B cell (primary cell): ENCODE measurements at regions not wholly inside any gene's neighbourhood (a gene's known extent, or its start where the extent isn't known, plus 50 kb on each side); places are given as distances from the start of the nearest gene placed in this dataset.

Experiments
- ATAC-seq: fragments of 200-7000 bp; cut with Tn5 transposase; one replicate; pipeline ENCODE4 v1.10.0; 2021; ENCODE audit warnings: low read depth, mild to moderate bottlenecking, moderate number of reproducible peaks, moderate library complexity
- CTCF ChIA-PET: fragments of 350-600 bp; sonication (Branson Sonifier 250); formaldehyde crosslinking; loops from one replicate; lab custom pipeline; 2021; ENCODE audit warnings: antibody characterized with exemption, inconsistent platforms; lab: Charles Lee
- POLR2A ChIA-PET: fragments of 350-600 bp; sonication (Branson Sonifier 250); formaldehyde crosslinking; loops from one replicate; lab custom pipeline; 2021; ENCODE audit warnings: antibody characterized with exemption; lab: Charles Lee
- DNase-seq: peaks from one replicate; pipeline ENCODE4 v3.0.0; 2013
- H2AFZ ChIP-seq: 2 replicates; pipeline ENCODE4 v1.6.1; 2012; ENCODE audit warnings: mild to moderate bottlenecking, low read depth, low read length; ENCODE audit not compliant: insufficient read depth, poor library complexity, severe bottlenecking
- H3K27ac ChIP-seq, 2 donors: 1 replicate in 1 of 2; 2 replicates in 1 of 2; pipeline ENCODE4 v1.5.1; 2012 to 2013; ENCODE audit warnings: low read length in 2 of 2, mild to moderate bottlenecking in 2 of 2, moderate library complexity in 1 of 2
- H3K27me3 ChIP-seq, 4 experiments: fragments of 200-600 bp in 1 of 4; sonication (generic) in 1 of 4; replicated peaks in 1 of 4; 1 replicate in 2 of 4; 2 replicates in 2 of 4; pipeline versions ENCODE4 v1.6.1 to v1.7.0; 2013 to 2016; ENCODE audit warnings: low read length in 3 of 4, mild to moderate bottlenecking in 2 of 4, mixed read lengths in 1 of 4, moderate library complexity in 1 of 4; ENCODE audit not compliant: insufficient read depth in 4 of 4, control insufficient read depth in 3 of 4; ENCODE audit errors: control extremely low read depth in 1 of 4
- H3K36me3 ChIP-seq, 2 experiments: replicated peaks in 1 of 2; 1 replicate in 1 of 2; 2 replicates in 1 of 2; pipeline versions ENCODE4 v1.6.1 to v1.7.1; 2013; ENCODE audit warnings: low read length in 1 of 2; ENCODE audit not compliant: insufficient read depth in 2 of 2, control insufficient read depth in 1 of 2; ENCODE audit errors: control extremely low read depth in 1 of 2, extremely low read depth in 1 of 2
- H3K4me1 ChIP-seq, 2 donors: fragments of 200-600 bp in 1 of 2; sonication (generic) in 1 of 2; 1 replicate in 1 of 2; 2 replicates in 1 of 2; pipeline versions ENCODE4 v1.5.1 to v1.6.1; 2013 to 2017; ENCODE audit warnings: low read length in 2 of 2; ENCODE audit not compliant: control insufficient read depth in 2 of 2, insufficient read depth in 2 of 2
- H3K4me2 ChIP-seq: replicated peaks from 2 replicates; pipeline ENCODE3; 2012; ENCODE audit warnings: mild to moderate bottlenecking, low read depth, low read length; ENCODE audit not compliant: poor library complexity, severe bottlenecking
- H3K4me3 ChIP-seq, 5 experiments: fragments of 200-600 bp in 1 of 5; sonication (generic) in 1 of 5; 1 replicate in 3 of 5; 2 replicates in 2 of 5; pipeline versions ENCODE4 v1.5.1 to v1.7.0; 2011 to 2016; ENCODE audit warnings: low read length in 4 of 5, mild to moderate bottlenecking in 4 of 5, low read depth in 2 of 5, control low read depth in 1 of 5, moderate library complexity in 1 of 5; ENCODE audit not compliant: insufficient read depth in 1 of 5; ENCODE audit errors: control extremely low read depth in 1 of 5, extremely low read depth in 1 of 5
- H3K79me2 ChIP-seq: fragments of 200-600 bp; sonication (generic); one replicate; pipeline ENCODE4 v1.6.0; 2016; ENCODE audit warnings: low read length; ENCODE audit not compliant: control insufficient read depth, insufficient read depth
- H3K9ac ChIP-seq: fragments of 200-600 bp; sonication (generic); 2 replicates; pipeline ENCODE4 v1.6.1; 2017; ENCODE audit warnings: mild to moderate bottlenecking, low read length, moderate library complexity
- H3K9me3 ChIP-seq, 3 donors: one replicate each; pipeline versions ENCODE4 v1.6.1 to v1.7.1; 2013; ENCODE audit warnings: low read length in 2 of 3; ENCODE audit not compliant: control insufficient read depth in 2 of 3, insufficient read depth in 1 of 3; ENCODE audit errors: control extremely low read depth in 1 of 3
- H4K20me1 ChIP-seq: 2 replicates; pipeline ENCODE4 v1.6.0; 2012; ENCODE audit warnings: mild to moderate bottlenecking, low read length; ENCODE audit not compliant: insufficient read depth, control insufficient read depth, poor library complexity, severe bottlenecking
- H3K27ac Mint-ChIP-seq: one replicate; pipeline ENCODE4 v1.8.0; 2021; ENCODE audit warnings: mixed read lengths
- H3K27me3 Mint-ChIP-seq: one replicate; pipeline ENCODE4 v1.8.0; 2021; ENCODE audit warnings: mixed read lengths
- H3K4me1 Mint-ChIP-seq: one replicate; pipeline ENCODE4 v1.8.0; 2021; ENCODE audit warnings: mixed read lengths
- H3K4me3 Mint-ChIP-seq: one replicate; pipeline ENCODE4 v1.8.0; 2021; ENCODE audit warnings: mixed read lengths
- H3K9me3 Mint-ChIP-seq: one replicate; pipeline ENCODE4 v1.8.0; 2022; ENCODE audit warnings: mixed read lengths; ENCODE audit not compliant: insufficient read depth
- EZH2 ChIP-seq: IDR thresholded peaks from 2 replicates; pipeline ENCODE4 v1.6.1; 2012; ENCODE audit warnings: borderline replicate concordance, low read depth, mild to moderate bottlenecking, moderate library complexity, low read length; ENCODE audit not compliant: insufficient read depth, poor library complexity, severe bottlenecking
- whole genome bisulfite sequencing: methylation state at CpG from one replicate; pipeline ENCODE4 v1.1.5; 2013; ENCODE audit warnings: missing lambda C conversion rate; ENCODE audit not compliant: insufficient coverage; 5-methylcytosine and 5-hydroxymethylcytosine counted together
- intact Hi-C: fragments of 100-400 bp; cut with micrococcal nuclease; formaldehyde crosslinking; loops from one replicate; pipeline ENCODE4 v1.10.0; 2022
- TF ChIP-seq, protein P1 (sequence below): fragments of 200-600 bp; IDR thresholded peaks from one replicate; pipeline ENCODE4 v1.8.0; 2022; ENCODE audit warnings: antibody characterized with exemption, mild to moderate bottlenecking

DNA sequence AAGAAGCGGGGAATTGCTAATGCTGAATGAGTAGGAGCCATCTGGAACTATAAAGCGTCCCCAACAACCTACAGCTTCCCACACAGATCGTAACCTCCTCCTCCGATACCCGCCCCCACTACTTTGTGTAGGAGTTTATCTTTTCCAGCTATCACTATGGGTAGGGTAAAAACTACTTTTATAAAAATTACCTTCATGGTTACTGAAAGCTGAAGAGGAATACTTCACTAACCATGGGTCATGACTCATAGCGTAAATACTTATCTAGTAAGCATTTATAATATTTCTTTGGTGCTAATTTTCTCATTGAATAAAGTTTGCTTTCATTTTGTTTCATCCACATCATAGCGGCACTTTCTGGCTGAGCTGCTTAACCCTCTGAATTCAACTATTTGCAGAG, 79.4 kb upstream of the TNIP3 start:
- Histone ChIP-seq H3K27me3 (no peaks in the 10 kb centered on the region), H3K4me2 (no peak overlapping the region), H3K36me3 (no peaks in the 10 kb centered on the region), H3K27ac (no peak overlapping the region), H2AFZ (peak overlapping the region; percentile 29), H4K20me1 (no peaks in the 10 kb centered on the region), H3K4me3 (no peak overlapping the region), H3K4me1 (no peaks in the 10 kb centered on the region), H3K9me3 (no peaks in the 10 kb centered on the region), H3K79me2 (no peaks in the 10 kb centered on the region), H3K9ac (no peak overlapping the region)
- DNase-seq (no peak), ATAC-seq (no peak)
- Mint-ChIP-seq H3K27ac (no peak overlapping the region), H3K4me1 (peaks cover 2% of the 10 kb centered on the region), H3K4me3 (peak overlapping the region; percentile 38), H3K27me3 (no peaks in the 10 kb centered on the region), H3K9me3 (no peaks in the 10 kb centered on the region)
- ChIA-PET CTCF (interaction anchor here (0.7 kb wide), 1 partner anchor 11 kb away, joined by 3 read pairs; no protein-coding TSS in a partner anchor), POLR2A (no interaction called here)
- WGBS, result no CpG with 5 or more reads among the region's 7 CpGs
- intact Hi-C loops, result no loop called here
- no peak for TF ChIP-seq EZH2
- TF ChIP-seq, protein P1, sequence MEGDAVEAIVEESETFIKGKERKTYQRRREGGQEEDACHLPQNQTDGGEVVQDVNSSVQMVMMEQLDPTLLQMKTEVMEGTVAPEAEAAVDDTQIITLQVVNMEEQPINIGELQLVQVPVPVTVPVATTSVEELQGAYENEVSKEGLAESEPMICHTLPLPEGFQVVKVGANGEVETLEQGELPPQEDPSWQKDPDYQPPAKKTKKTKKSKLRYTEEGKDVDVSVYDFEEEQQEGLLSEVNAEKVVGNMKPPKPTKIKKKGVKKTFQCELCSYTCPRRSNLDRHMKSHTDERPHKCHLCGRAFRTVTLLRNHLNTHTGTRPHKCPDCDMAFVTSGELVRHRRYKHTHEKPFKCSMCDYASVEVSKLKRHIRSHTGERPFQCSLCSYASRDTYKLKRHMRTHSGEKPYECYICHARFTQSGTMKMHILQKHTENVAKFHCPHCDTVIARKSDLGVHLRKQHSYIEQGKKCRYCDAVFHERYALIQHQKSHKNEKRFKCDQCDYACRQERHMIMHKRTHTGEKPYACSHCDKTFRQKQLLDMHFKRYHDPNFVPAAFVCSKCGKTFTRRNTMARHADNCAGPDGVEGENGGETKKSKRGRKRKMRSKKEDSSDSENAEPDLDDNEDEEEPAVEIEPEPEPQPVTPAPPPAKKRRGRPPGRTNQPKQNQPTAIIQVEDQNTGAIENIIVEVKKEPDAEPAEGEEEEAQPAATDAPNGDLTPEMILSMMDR, result no peak

DNA sequence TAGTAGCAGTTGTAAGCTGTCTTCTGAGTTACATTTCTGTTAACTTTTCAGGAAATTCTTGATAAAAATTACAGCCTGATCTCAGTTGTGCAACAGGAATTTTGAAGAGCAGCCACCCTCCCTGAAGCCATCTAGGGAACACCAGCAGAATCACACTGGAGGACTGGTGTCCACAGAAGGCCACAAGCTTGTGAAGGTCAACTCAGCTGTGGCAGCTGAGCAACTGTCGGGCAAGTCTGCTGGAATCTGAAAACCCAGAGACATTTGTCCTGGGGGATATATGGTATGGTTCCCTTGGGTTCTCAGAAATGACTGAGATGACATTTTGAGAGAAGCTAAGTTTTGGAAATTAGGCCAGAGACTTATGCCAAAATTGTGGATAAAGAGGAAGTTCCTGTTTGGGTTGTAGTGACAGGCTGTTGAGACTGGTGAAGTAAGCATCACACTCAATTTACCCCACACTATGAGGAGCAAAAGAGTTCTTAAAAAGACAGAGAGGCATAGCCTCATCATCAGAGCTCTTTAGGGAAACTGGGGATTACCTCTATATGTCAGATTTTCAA, 78.1 kb upstream of the TNIP3 start:
- Mint-ChIP-seq H3K4me1 (peaks cover 2% of the 10 kb centered on the region), H3K9me3 (no peaks in the 10 kb centered on the region), H3K4me3 (no peak overlapping the region), H3K27me3 (no peaks in the 10 kb centered on the region), H3K27ac (no peak overlapping the region)
- Histone ChIP-seq H4K20me1 (no peaks in the 10 kb centered on the region), H3K4me2 (no peak overlapping the region), H3K36me3 (no peaks in the 10 kb centered on the region), H3K4me1 (no peaks in the 10 kb centered on the region), H3K79me2 (no peaks in the 10 kb centered on the region), H3K9me3 (no peaks in the 10 kb centered on the region), H3K27me3 (no peaks in the 10 kb centered on the region), H3K4me3 (no peak overlapping the region), H3K27ac (no peak overlapping the region), H3K9ac (no peak overlapping the region), H2AFZ (no peak overlapping the region)
- ChIA-PET POLR2A (no interaction called here), CTCF (no interaction called here)
- ATAC-seq (no peak), DNase-seq (no peak)
- WGBS, result 100% methylated on average over 1 of the region's 1 CpG
- TF ChIP-seq, protein P1, result no peak
- TF ChIP-seq EZH2, result no peak
- intact Hi-C loops, result no loop called here
